ENCODE measurements at regions not wholly inside any gene's neighbourhood (a gene's known extent, or its start where the extent isn't known, plus 50 kb on each side); places are given as distances from the start of the nearest gene placed in this dataset.

GRCh38 chr2:176891857-176892256 is 320.7 kb upstream of the HNRNPA3 start:
- H2BK5ac ChIP-seq (ENCODE audit: low read depth, low read length, poor library complexity, severe bottlenecking) = no peak overlapping the region
- H3K36me3 ChIP-seq (ENCODE audit: control insufficient read depth in 1 of 2, insufficient read depth in 2 of 2, low read depth in 1 of 2, low read length in 2 of 2) = no peaks in the 10 kb centered on the region
- no peak overlapping the region for H2BK120ac ChIP-seq (ENCODE audit: low read depth, low read length)
- no peak for DNase-seq
- no peak overlapping the region for H2BK12ac ChIP-seq (ENCODE audit: low read length in 2 of 2)
- peaks cover 0 to 2% of the 10 kb centered on the region in 2 experiments for H3K27me3 ChIP-seq (ENCODE audit: control insufficient read depth in 1 of 2, insufficient read depth in 1 of 2, low read length in 2 of 2)
- H2AFZ ChIP-seq (ENCODE audit: low read depth, low read length) = no peak overlapping the region
- no peak overlapping the region for H4K8ac ChIP-seq (ENCODE audit: low read length)
- H3K4me2 ChIP-seq (ENCODE audit: low read length, poor library complexity, severe bottlenecking) = no peak overlapping the region
- H3K27ac ChIP-seq (ENCODE audit: low read length, poor library complexity, severe bottlenecking) = no peak overlapping the region
- H4K91ac ChIP-seq (ENCODE audit: low read length) = no peak overlapping the region
- no peak overlapping the region for H3K14ac ChIP-seq (ENCODE audit: low read length in 2 of 2)
- no peak overlapping the region for H3K4ac ChIP-seq (ENCODE audit: low read depth in 1 of 2, low read length in 2 of 2)
- H3K4me1 ChIP-seq (ENCODE audit: control insufficient read depth, insufficient read depth, low read depth, low read length) = no peaks in the 10 kb centered on the region
- no peak overlapping the region for H3K23ac ChIP-seq (ENCODE audit: low read length in 2 of 2)
- no peak overlapping the region for H3K9ac ChIP-seq (ENCODE audit: low read length)
- H3K79me1 ChIP-seq (replicated peaks; ENCODE audit: low read length, poor library complexity, severe bottlenecking) = no peaks in the 10 kb centered on the region
- no peaks in the 10 kb centered on the region for H3K9me3 ChIP-seq (ENCODE audit: control insufficient read depth, low read length)
- no peak overlapping the region for H3K18ac ChIP-seq (ENCODE audit: low read depth in 1 of 2, low read length in 2 of 2)
- no peak overlapping the region for H2AK5ac ChIP-seq (ENCODE audit: low read length, severe bottlenecking)
- H2BK15ac ChIP-seq (ENCODE audit: low read depth, poor library complexity, severe bottlenecking) = no peak overlapping the region
- H3K4me3 ChIP-seq (ENCODE audit: insufficient read depth in 1 of 2, low read depth in 1 of 2, low read length in 2 of 2) = no peak overlapping the region
- WGBS = 86% methylated on average over 1 of the region's 1 CpG

DNA sequence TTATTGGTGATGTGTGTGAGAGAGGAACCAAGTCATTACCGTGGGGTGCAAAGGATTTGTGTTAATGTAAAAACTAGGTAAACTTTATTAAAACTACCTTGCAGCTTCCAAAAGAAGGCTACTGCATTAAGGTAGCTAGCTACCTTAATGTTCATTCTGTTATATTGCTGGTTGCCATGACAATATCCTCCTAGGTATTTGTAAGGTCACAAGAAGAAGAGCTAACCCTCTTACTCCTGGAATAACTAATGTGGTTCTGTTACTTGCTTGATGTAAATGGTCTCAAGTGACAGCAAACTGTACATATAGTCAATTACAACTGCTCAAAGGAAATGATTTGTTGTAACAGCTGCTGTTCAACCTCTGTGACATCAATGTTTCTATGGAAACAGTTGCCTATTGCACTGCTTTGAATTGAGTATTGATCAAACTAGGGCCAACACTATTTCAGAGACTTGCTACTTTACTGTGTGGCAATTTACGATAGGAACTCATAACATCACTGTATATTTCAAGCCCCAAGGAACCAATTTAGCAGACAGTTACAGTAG is 319.8 kb upstream of the HNRNPA3 start:
- H2BK12ac ChIP-seq (ENCODE audit: low read length in 2 of 2) = no peak overlapping the region
- 71% methylated on average over 1 of the region's 2 CpGs for WGBS
- H3K18ac ChIP-seq (ENCODE audit: low read depth in 1 of 2, low read length in 2 of 2) = no peak overlapping the region
- H3K27me3 ChIP-seq (ENCODE audit: control insufficient read depth in 1 of 2, insufficient read depth in 1 of 2, low read length in 2 of 2) = peaks cover 0 to 2% of the 10 kb centered on the region in 2 experiments
- H2AFZ ChIP-seq (ENCODE audit: low read depth, low read length) = no peak overlapping the region
- H3K9me3 ChIP-seq (ENCODE audit: control insufficient read depth, low read length) = no peaks in the 10 kb centered on the region
- DNase-seq = no peak
- no peak overlapping the region for H2BK5ac ChIP-seq (ENCODE audit: low read depth, low read length, poor library complexity, severe bottlenecking)
- no peak overlapping the region for H4K91ac ChIP-seq (ENCODE audit: low read length)
- H3K9ac ChIP-seq (ENCODE audit: low read length) = no peak overlapping the region
- H3K4me1 ChIP-seq (ENCODE audit: control insufficient read depth, insufficient read depth, low read depth, low read length) = no peaks in the 10 kb centered on the region
- no peaks in the 10 kb centered on the region for H3K79me1 ChIP-seq (replicated peaks; ENCODE audit: low read length, poor library complexity, severe bottlenecking)
- no peak overlapping the region for H4K8ac ChIP-seq (ENCODE audit: low read length)
- no peak overlapping the region for H3K14ac ChIP-seq (ENCODE audit: low read length in 2 of 2)
- no peak overlapping the region for H2AK5ac ChIP-seq (ENCODE audit: low read length, severe bottlenecking)
- H3K27ac ChIP-seq (ENCODE audit: low read length, poor library complexity, severe bottlenecking) = no peak overlapping the region
- H3K4ac ChIP-seq (ENCODE audit: low read depth in 1 of 2, low read length in 2 of 2) = no peak overlapping the region
- H2BK120ac ChIP-seq (ENCODE audit: low read depth, low read length) = no peak overlapping the region
- no peak overlapping the region for H3K4me2 ChIP-seq (ENCODE audit: low read length, poor library complexity, severe bottlenecking)
- H3K4me3 ChIP-seq (ENCODE audit: insufficient read depth in 1 of 2, low read depth in 1 of 2, low read length in 2 of 2) = no peak overlapping the region
- H3K23ac ChIP-seq (ENCODE audit: low read length in 2 of 2) = no peak overlapping the region
- no peak overlapping the region for H2BK15ac ChIP-seq (ENCODE audit: low read depth, poor library complexity, severe bottlenecking)
- no peaks in the 10 kb centered on the region for H3K36me3 ChIP-seq (ENCODE audit: control insufficient read depth in 1 of 2, insufficient read depth in 2 of 2, low read depth in 1 of 2, low read length in 2 of 2)

- Histone ChIP-seq H3K4me2 (ENCODE audit: low read length, poor library complexity, severe bottlenecking) (no peak overlapping the region), H3K23ac (ENCODE audit: low read length in 2 of 2) (no peak overlapping the region), H3K36me3 (ENCODE audit: control insufficient read depth in 1 of 2, insufficient read depth in 2 of 2, low read depth in 1 of 2, low read length in 2 of 2) (no peaks in the 10 kb centered on the region), H3K18ac (ENCODE audit: low read depth in 1 of 2, low read length in 2 of 2) (no peak overlapping the region), H3K9ac (ENCODE audit: low read length) (no peak overlapping the region), H4K8ac (ENCODE audit: low read length) (no peak overlapping the region), H2AFZ (ENCODE audit: low read depth, low read length) (no peak overlapping the region), H2BK15ac (ENCODE audit: low read depth, poor library complexity, severe bottlenecking) (no peak overlapping the region), H3K27ac (ENCODE audit: low read length, poor library complexity, severe bottlenecking) (no peak overlapping the region), H3K14ac (ENCODE audit: low read length in 2 of 2) (no peak overlapping the region), H3K4me1 (ENCODE audit: control insufficient read depth, insufficient read depth, low read depth, low read length) (no peaks in the 10 kb centered on the region), H3K4me3 (ENCODE audit: insufficient read depth in 1 of 2, low read depth in 1 of 2, low read length in 2 of 2) (no peak overlapping the region), H3K27me3 (ENCODE audit: control insufficient read depth in 1 of 2, insufficient read depth in 1 of 2, low read length in 2 of 2) (peaks cover 0 to 2% of the 10 kb centered on the region in 2 experiments), H4K91ac (ENCODE audit: low read length) (no peak overlapping the region), H2BK5ac (ENCODE audit: low read depth, low read length, poor library complexity, severe bottlenecking) (no peak overlapping the region), H3K4ac (ENCODE audit: low read depth in 1 of 2, low read length in 2 of 2) (no peak overlapping the region), H2BK12ac (ENCODE audit: low read length in 2 of 2) (no peak overlapping the region), H2AK5ac (ENCODE audit: low read length, severe bottlenecking) (no peak overlapping the region), H2BK120ac (ENCODE audit: low read depth, low read length) (no peak overlapping the region), H3K9me3 (ENCODE audit: control insufficient read depth, low read length) (no peaks in the 10 kb centered on the region), H3K79me1 (replicated peaks; ENCODE audit: low read length, poor library complexity, severe bottlenecking) (no peaks in the 10 kb centered on the region)
- no peak for DNase-seq
- 63% methylated on average over 2 of the region's 2 CpGs for WGBS
These were observed 317.4 kb upstream of the HNRNPA3 start for GRCh38 chr2:176895158-176895557.

- H2BK12ac ChIP-seq (ENCODE audit: low read length in 2 of 2) = no peak overlapping the region
- H4K91ac ChIP-seq (ENCODE audit: low read length) = no peak overlapping the region
- H2BK15ac ChIP-seq (ENCODE audit: low read depth, poor library complexity, severe bottlenecking) = no peak overlapping the region
- no peak overlapping the region for H3K4me3 ChIP-seq (ENCODE audit: insufficient read depth in 1 of 2, low read depth in 1 of 2, low read length in 2 of 2)
- H3K4ac ChIP-seq (ENCODE audit: low read depth in 1 of 2, low read length in 2 of 2) = no peak overlapping the region
- no peak for DNase-seq
- 74% methylated on average over 4 of the region's 4 CpGs for WGBS
- H2AFZ ChIP-seq (ENCODE audit: low read depth, low read length) = no peak overlapping the region
- H3K9me3 ChIP-seq (ENCODE audit: control insufficient read depth, low read length) = no peaks in the 10 kb centered on the region
- no peak overlapping the region for H3K4me2 ChIP-seq (ENCODE audit: low read length, poor library complexity, severe bottlenecking)
- no peak overlapping the region for H2BK120ac ChIP-seq (ENCODE audit: low read depth, low read length)
- no peak overlapping the region for H3K27ac ChIP-seq (ENCODE audit: low read length, poor library complexity, severe bottlenecking)
- H3K18ac ChIP-seq (ENCODE audit: low read depth in 1 of 2, low read length in 2 of 2) = no peak overlapping the region
- no peak overlapping the region for H3K9ac ChIP-seq (ENCODE audit: low read length)
- no peaks in the 10 kb centered on the region for H3K4me1 ChIP-seq (ENCODE audit: control insufficient read depth, insufficient read depth, low read depth, low read length)
- no peak overlapping the region for H3K23ac ChIP-seq (ENCODE audit: low read length in 2 of 2)
- no peaks in the 10 kb centered on the region for H3K36me3 ChIP-seq (ENCODE audit: control insufficient read depth in 1 of 2, insufficient read depth in 2 of 2, low read depth in 1 of 2, low read length in 2 of 2)
- no peaks in the 10 kb centered on the region for H3K27me3 ChIP-seq (ENCODE audit: control insufficient read depth in 1 of 2, insufficient read depth in 1 of 2, low read length in 2 of 2)
- no peak overlapping the region for H4K8ac ChIP-seq (ENCODE audit: low read length)
- no peak overlapping the region for H3K14ac ChIP-seq (ENCODE audit: low read length in 2 of 2)
- H2BK5ac ChIP-seq (ENCODE audit: low read depth, low read length, poor library complexity, severe bottlenecking) = no peak overlapping the region
- H3K79me1 ChIP-seq (replicated peaks; ENCODE audit: low read length, poor library complexity, severe bottlenecking) = no peaks in the 10 kb centered on the region
- no peak overlapping the region for H2AK5ac ChIP-seq (ENCODE audit: low read length, severe bottlenecking)
These were observed 310.1 kb upstream of the HNRNPA3 start for GRCh38 chr2:176902454-176902853.
